HG03571 (cell line): ENCODE measurements at regions not wholly inside any gene's neighbourhood (a gene's known extent, or its start where the extent isn't known, plus 50 kb on each side); places are given as distances from the start of the nearest gene placed in this dataset.
"Not testable (repeated sequence)": the region's sequence is repeated elsewhere in the genome, so short reads cannot be mapped to it uniquely, and the experiment has no call there.

ENCODE experiments used
- ATAC-seq: cut with Tn5 transposase; IDR thresholded peaks from one replicate; pipeline ENCODE4 v1.9.1; 2021; ENCODE audit not compliant: unreplicated experiment

DNA sequence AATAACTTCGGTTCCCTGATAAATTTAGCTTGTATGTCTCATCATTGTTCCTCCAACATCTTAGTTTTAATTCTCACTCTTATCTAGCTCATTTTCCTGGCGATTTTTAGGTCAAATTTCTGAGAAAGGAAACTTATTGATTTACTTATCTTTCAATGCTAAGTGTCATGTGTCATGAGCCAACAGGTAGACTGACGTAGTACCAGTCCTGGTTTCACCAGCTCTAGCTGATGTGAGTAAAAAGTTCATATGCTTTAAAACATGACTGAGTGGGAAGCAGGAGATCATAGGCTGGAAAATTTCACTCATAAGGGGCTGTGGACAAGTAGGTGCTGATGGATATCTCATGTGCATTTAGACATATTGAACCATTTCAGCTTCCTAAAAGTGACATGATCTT, 441.7 kb upstream of the NR3C2 start:
- no peak for ATAC-seq

- no peak for ATAC-seq
Observed at GRCh38 chr4:148883435-148883834, 441.2 kb upstream of the NR3C2 start.

DNA sequence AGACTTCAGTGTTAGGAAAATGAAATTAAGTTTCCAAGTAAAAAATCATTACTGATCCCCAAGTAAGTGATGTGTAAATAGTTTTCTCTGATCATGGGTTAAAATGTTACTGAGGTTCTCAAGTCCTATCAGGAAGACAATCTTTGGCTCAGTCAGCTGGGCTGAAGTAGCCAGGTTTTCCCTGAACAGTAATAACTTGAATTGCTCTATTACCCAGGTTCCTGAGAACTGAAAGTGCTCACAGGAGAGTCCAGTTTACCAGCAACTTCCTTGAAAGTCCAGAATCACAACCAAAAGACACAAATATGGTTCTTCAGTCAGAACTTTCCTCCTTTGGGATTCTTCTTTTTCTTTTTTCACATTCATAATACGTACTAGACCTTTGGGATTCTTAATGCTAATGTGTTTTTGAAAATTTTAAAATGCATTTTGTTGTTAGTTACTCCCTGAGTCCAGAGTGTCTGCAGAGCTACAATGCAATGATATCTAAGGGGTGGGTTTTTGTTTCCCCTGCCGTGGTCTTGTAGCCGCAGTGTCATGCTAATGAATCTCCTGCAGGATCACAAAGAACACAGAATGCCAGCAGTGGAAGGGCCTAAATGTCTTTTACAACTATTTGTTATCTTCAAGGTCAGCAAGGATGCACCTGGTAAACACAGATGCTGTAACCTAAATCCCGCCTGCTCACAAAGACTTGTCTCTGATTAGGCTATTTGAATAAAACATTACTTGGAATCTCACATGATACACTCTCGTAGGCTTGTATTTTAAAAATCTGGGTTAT, 439.8 kb upstream of the NR3C2 start:
- ATAC-seq, result no peak

- no peak for ATAC-seq
Observed at GRCh38 chr4:148874331-148874730, 432.1 kb upstream of the NR3C2 start.

GRCh38 chr4:148868191-148868590, 426.0 kb upstream of the NR3C2 start:
- ATAC-seq, result no peak

- no peak for ATAC-seq
Observed at GRCh38 chr4:148866666-148867065, 424.5 kb upstream of the NR3C2 start.

DNA sequence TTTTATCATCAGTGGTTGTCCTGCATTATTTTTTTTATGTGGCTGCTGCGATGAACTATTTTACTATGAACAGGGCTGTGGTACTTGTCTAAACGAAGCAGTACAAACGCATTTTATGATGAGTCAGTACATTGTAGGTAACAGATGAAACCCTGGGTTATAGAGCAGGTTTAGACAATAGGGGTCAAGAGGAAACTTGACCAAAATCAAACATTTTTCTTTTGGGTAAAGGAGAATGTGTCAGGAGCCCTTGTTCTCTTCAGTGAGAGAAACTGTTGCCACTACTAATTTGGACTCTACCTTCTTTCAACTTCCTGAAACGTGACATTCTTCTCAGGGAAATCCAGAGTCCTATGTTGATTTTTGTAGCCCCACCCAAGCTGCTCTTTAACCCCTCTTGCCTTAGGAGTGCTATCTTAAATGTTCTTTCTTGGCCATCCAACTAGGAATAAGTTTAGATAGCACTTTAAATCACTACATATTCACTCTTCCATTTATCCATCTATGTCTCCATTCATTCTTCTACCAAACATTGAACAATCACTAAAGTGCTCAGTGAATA, 415.8 kb upstream of the NR3C2 start:
- ATAC-seq, result no peak

GRCh38 chr4:148857239-148857972, 415.2 kb upstream of the NR3C2 start:
- no peak for ATAC-seq

DNA sequence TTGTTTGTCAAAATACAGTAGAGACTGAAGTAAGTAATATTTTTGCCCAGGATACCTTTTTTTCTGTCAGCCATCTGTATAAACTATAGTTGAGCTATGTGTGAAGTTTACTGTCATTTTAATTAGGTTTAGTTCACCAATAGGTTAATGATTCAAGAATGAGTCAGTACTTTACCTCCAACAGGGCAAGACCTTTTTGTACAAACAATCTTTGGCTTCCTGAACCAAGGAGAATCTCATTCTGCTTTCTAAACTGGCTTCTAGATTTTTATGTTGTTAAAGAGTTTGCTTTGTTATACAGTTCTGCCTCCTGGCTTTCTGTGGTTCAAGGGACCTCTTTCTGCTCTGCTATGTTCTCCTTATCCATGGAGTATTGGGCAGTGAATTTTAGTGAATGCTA, 412.0 kb upstream of the NR3C2 start:
- no peak for ATAC-seq

- no peak for ATAC-seq
Observed at GRCh38 chr4:148852092-148852699, 410.0 kb upstream of the NR3C2 start.

DNA sequence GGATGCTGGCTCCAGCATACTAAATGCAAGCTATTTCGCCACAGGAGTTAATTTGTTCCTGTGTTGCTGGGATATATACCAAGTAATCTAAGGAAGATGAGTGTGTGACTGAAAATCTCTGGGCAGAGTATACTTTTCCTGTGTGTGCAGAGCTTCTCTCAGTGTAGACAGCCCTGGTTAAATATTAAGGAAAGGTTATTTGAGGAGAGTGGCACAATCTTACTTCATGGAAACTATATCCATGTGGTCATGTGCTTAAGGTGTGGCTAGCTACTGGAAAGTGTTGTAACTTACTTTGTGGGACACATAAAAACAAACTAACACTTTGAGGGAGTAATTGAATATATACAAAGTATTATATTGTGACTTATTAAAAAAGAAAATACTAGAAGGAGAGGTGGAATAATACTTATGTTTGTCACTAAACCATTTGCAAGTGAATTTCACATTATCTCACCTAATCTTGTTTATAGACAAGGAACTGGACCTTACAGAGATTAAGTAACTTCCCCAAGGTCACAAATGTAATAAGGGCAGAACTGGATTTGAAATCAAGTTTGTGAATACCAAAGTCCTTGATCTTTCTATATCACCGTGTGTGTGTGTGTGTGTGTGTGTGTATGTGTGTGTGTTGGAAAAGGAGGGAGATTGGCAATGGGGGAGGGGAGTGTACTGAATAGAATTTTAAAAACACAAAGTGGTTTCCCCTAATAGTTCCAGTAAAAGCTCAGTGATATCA, 408.2 kb upstream of the NR3C2 start:
- no peak for ATAC-seq

DNA sequence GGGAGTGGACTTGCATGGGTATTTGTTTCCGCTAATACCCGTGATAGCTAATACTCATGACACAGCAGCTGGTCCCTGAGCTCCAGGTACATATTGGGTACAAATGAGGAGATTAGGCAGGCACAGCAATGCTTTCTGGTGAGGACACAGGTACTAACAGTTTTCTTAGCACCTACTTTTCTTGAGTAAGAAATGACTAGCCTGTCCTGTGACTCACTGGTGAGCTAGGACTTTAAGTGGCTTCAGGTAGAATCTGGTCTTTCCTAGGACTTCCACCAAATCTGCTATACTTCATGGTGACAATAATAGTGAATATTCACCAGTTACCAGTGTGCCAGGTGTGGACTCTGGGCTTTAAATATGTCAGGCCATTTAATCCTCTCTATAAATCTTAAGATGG, 407.4 kb upstream of the NR3C2 start:
- ATAC-seq, result no peak

- ATAC-seq, result no peak
Observed at GRCh38 chr4:148847544-148848255, 405.5 kb upstream of the NR3C2 start.

GRCh38 chr4:148845609-148846008, 403.4 kb upstream of the NR3C2 start:
- ATAC-seq, result no peak

GRCh38 chr4:148843625-148844024, 401.4 kb upstream of the NR3C2 start:
- ATAC-seq, result no peak

DNA sequence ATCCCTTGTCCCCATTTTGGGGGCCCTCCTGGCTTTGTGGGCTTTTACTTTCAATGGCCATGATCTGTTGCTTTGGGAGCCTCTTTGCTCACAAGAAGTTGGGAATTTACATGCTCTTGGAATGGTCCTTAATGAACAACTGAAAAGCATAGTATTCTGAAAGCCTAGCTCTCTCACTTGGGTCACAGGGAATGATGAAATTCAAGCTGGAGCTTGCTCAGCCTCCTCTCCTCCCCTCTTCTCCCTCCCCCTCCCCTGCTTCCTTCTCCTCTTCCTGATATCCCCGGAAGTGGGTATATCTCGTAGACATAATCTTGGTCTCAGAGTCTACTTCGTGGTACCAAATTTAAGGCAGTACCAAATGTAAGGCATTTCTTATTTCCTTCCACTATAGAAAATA, 400.6 kb upstream of the NR3C2 start:
- no peak for ATAC-seq

DNA sequence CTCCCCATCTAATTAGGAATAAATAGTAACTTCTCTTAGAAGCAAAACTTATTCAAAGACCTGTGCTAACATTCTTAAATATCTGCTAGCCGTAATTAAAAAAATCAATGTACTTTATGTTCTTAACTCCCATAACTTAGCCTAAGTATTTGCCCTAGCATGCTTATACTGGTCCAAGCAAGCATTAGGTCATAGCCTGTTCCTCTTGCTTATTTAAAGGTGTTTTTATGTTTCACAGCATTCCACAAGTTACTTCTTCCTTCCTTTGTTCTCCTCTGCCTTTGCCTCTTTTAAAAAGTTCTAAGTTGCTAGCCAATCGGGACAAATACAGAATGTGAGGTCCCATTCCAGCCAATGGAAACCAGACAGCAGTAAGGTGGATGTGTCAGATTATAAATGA, 395.4 kb upstream of the NR3C2 start:
- not testable (repeated sequence) for ATAC-seq

DNA sequence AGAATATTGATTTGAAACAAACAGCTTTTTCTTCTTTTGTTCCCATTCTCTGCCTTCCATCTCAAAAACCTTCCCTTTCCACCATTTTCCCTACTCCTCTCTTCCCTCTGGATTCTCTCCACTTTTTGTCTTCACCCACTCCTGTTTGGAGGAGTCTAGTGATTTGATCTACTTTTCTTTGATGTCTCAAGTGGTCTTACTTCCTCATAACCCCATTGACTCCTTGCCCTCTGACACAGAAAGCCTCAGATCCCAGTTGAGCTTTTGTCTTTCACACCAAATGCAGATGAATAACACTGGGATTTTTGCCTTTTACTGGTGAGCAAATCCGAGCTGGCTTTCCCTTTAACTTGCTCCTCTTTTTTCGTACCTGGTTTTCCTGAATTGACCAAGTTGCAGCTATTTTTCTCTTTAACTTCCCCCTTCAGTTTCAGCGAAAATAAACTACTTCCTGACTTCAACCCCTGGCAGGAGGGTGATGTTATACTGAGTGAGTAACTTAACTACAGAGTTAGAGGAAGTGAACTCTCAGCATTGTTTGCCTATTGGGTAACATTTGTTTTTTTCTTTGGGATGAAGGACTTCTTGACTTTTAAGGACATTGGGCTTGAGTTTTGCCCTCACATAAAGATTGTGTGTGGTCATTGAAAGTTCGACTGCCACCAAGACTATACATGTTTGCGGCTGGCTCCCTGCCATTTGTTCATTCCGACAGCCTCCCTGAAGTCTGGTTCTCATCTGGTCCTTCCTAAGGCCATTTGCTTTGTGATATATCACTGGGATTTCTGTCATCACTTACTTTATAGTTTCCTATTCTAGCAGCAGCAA, 392.8 kb upstream of the NR3C2 start:
- peak; percentile 64 for ATAC-seq

DNA sequence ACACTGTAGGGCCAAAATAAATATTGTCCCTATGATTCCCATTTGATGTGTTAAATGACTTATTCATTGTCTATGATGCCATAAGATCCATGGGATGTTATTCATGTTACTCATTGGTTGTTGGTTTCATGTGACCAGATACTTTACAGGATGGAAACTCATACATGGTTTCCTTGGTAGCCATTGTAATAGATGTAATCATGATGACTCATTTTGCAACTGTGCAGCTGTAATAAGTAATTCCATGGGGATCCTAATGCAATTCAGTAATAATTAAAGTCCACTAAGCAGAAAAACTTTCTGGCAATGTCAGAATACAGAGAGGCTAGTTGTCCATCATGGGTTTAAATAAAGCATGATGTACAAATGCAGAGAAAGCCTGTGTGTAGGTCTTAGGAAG, 389.7 kb upstream of the NR3C2 start:
- no peak for ATAC-seq

- ATAC-seq, result no peak
Observed at GRCh38 chr4:148828291-148828690, 386.1 kb upstream of the NR3C2 start.
